Kidney (tissue), 13 donors: ENCODE measurements at regions not wholly inside any gene's neighbourhood (a gene's known extent, or its start where the extent isn't known, plus 50 kb on each side); places are given as distances from the start of the nearest gene placed in this dataset.

Source experiments
- DNase-seq, 5 donors: peaks; one replicate each; pipeline ENCODE4 v3.0.0-alpha.2; 2013 to 2020
- FAIRE-seq: peaks from 2 replicates; lab custom pipeline; 2012; peaks lifted over from hg19 to GRCh38; lab: Jason Lieb, UNC
- H3K27ac ChIP-seq, 2 donors: one replicate each; pipeline ENCODE4 v1.7.0; 2013; ENCODE audit warnings: low read depth in 2 of 2, low read length in 2 of 2, inconsistent platforms in 1 of 2
- H3K27me3 ChIP-seq: one replicate; pipeline ENCODE4 v1.7.1; 2013; ENCODE audit warnings: low read length, inconsistent platforms; ENCODE audit not compliant: control insufficient read depth, insufficient read depth
- H3K36me3 ChIP-seq, 3 donors: one replicate each; pipeline versions ENCODE4 v1.7.0 to v1.7.1; 2013; ENCODE audit warnings: low read length in 3 of 3, control low read depth in 1 of 3, inconsistent platforms in 1 of 3; ENCODE audit not compliant: insufficient read depth in 3 of 3, control insufficient read depth in 2 of 3
- H3K4me1 ChIP-seq, 3 donors: one replicate each; pipeline versions ENCODE4 v1.7.0 to v1.7.1; 2013; ENCODE audit warnings: low read length in 3 of 3, inconsistent platforms in 1 of 3, low read depth in 1 of 3; ENCODE audit not compliant: control insufficient read depth in 2 of 3, insufficient read depth in 2 of 3
- H3K4me3 ChIP-seq, 3 donors: one replicate each; pipeline versions ENCODE4 v1.7.0 to v1.8.1; 2013; ENCODE audit warnings: low read length in 3 of 3, control low read depth in 1 of 3, inconsistent platforms in 1 of 3
- H3K9ac ChIP-seq, 3 donors: one replicate each; pipeline versions ENCODE4 v1.7.0 to v1.7.1; 2013; ENCODE audit warnings: low read length in 3 of 3, control low read depth in 1 of 3, inconsistent platforms in 1 of 3
- H3K9me3 ChIP-seq, 3 donors: one replicate each; pipeline versions ENCODE4 v1.7.0 to v1.7.1; 2013; ENCODE audit warnings: low read length in 3 of 3, control low read depth in 1 of 3, inconsistent platforms in 1 of 3; ENCODE audit not compliant: control insufficient read depth in 2 of 3, insufficient read depth in 1 of 3
- intact Hi-C: fragments of 100-400 bp; cut with DNase I; formaldehyde crosslinking; loops from one replicate; pipeline ENCODE4 v1.11.1; 2022
- TF ChIP-seq, protein P1 (sequence below): IDR thresholded peaks from 3 replicates; pipeline ENCODE4 v1.5.1; 2012; ENCODE audit warnings: mild to moderate bottlenecking, moderate library complexity, borderline replicate concordance; ENCODE audit not compliant: insufficient read depth; ENCODE audit errors: extremely low read depth
- donor health status: control.
- donor health status: control.
- donor health status: control.
- donor health status: control.
- donor health status: control.
- donor health status: DM: yes; HTN: yes; CAD: no.
- donor health status: Normal renal cell carcinoma (clear cell type).

DNA sequence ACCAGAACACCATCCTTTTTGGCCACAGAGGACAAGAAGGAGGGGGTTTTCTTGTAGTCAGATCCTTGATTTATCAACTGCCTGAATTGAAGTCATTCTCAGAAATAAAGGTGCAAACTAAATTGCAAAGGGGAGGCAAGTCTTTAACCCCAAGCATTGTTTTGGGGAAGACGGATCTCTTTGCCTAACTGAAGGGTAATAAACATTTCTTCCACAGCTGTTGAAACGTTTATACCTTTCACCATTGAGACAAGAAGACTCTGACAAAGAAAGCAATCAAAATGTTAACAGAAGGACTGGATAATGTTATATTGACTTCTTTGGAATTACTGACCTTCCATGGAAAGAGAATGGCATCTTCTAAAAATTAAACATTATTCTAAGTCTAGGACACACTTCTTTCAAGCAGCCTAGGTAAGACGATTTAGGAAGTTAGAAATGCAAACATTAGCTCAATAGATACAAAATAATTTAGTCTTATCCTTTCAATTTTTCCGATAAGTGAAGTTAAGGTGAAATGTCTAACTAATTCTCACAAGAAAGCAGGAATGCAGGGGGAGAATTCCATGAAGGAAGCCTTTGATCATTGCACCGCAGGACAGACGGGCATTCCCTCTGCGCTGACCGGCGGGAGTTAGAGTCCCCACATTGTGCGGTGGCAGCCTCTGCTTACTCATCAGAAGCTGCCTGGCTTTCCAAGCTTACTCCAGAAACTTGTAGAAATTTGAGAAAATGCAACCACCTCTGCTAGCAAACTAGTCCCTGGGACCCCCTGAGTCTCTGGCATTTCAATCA, 69.4 kb upstream of the COPS8 start:
- intact Hi-C loops, result no loop called here
- no peak for FAIRE-seq
- H3K27me3 ChIP-seq, result no peaks in the 10 kb centered on the region
- H3K27ac ChIP-seq, result no peak overlapping the region
- H3K4me1 ChIP-seq, result no peaks in the 10 kb centered on the region
- DNase-seq, result peak in 3 of 5 donors; percentile 30 to 69 (median 44)
- no peaks in the 10 kb centered on the region for H3K36me3 ChIP-seq
- H3K4me3 ChIP-seq, result no peak overlapping the region
- H3K9me3 ChIP-seq, result no peaks in the 10 kb centered on the region
- TF ChIP-seq, protein P1, sequence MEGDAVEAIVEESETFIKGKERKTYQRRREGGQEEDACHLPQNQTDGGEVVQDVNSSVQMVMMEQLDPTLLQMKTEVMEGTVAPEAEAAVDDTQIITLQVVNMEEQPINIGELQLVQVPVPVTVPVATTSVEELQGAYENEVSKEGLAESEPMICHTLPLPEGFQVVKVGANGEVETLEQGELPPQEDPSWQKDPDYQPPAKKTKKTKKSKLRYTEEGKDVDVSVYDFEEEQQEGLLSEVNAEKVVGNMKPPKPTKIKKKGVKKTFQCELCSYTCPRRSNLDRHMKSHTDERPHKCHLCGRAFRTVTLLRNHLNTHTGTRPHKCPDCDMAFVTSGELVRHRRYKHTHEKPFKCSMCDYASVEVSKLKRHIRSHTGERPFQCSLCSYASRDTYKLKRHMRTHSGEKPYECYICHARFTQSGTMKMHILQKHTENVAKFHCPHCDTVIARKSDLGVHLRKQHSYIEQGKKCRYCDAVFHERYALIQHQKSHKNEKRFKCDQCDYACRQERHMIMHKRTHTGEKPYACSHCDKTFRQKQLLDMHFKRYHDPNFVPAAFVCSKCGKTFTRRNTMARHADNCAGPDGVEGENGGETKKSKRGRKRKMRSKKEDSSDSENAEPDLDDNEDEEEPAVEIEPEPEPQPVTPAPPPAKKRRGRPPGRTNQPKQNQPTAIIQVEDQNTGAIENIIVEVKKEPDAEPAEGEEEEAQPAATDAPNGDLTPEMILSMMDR, result no peak
- no peak overlapping the region for H3K9ac ChIP-seq

DNA sequence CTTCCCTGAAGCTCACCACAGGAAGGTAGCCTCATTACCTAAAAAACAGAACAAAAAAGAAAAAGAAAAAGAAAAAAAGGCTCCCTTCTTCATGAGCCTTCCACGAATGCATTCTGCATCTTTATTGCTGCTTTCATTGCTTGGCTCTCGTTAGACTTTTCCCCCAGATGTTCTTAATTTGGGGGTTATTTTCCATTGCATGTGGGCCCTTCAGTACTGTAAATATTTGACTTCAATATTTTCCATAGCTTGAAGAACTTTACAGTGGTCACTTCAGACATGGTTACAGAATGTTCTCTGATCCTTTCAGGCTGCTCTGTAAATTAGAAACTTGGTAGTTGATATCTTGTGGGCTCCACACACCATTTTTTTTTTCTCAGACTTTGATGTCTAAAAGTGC, 65.6 kb upstream of the COPS8 start:
- no peak overlapping the region for H3K4me3 ChIP-seq
- no peaks in the 10 kb centered on the region for H3K4me1 ChIP-seq
- no peak overlapping the region for H3K9ac ChIP-seq
- H3K27ac ChIP-seq, result no peak overlapping the region
- H3K9me3 ChIP-seq, result peaks cover 0 to 6% (median 0%) of the 10 kb centered on the region in 3 donors
- H3K36me3 ChIP-seq, result no peaks in the 10 kb centered on the region
- TF ChIP-seq, protein P1, result no peak
- no peak for FAIRE-seq
- DNase-seq, result peak in 1 of 5 donors; percentile 29
- intact Hi-C loops, result no loop called here
- H3K27me3 ChIP-seq, result no peaks in the 10 kb centered on the region

DNA sequence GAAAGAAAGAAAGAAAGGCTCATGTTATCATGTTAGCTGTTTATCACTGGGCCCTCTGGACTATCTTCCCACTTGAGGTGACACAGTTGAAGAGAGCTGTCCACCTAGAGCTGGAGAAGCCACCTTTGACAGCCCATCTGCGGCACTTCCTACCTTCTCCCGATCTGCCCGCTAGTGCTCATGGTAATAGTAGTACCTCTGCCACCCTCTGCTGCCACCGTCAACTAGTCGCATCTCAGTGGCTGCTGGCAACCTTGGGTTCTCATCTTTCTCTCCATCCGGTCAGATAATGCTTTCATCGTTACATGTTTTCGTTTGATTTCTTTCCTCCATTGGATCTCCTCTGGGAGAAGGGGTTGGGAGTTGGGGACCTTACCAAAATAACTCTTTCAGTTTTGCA, 63.2 kb upstream of the COPS8 start:
- Histone ChIP-seq H3K27me3 (no peaks in the 10 kb centered on the region), H3K9ac (no peak overlapping the region), H3K36me3 (no peaks in the 10 kb centered on the region), H3K4me1 (peaks cover 3% of the 10 kb centered on the region in 3 donors), H3K9me3 (peaks cover 0 to 6% (median 0%) of the 10 kb centered on the region in 3 donors), H3K4me3 (no peak overlapping the region), H3K27ac (no peak overlapping the region)
- DNase-seq (no peak), FAIRE-seq (no peak)
- TF ChIP-seq, protein P1, result no peak
- intact Hi-C loops, result no loop called here
